Mononuclear cell (primary cell): ENCODE measurements at regions not wholly inside any gene's neighbourhood (a gene's known extent, or its start where the extent isn't known, plus 50 kb on each side); places are given as distances from the start of the nearest gene placed in this dataset.

ENCODE experiments used
- H3K27me3 ChIP-seq: 2 replicates; pipeline ENCODE4 v1.6.0; 2011; ENCODE audit warnings: low read length, control low read depth; ENCODE audit not compliant: insufficient read depth
- H3K4me1 ChIP-seq: 2 replicates; pipeline ENCODE4 v1.5.1; 2011; ENCODE audit warnings: mild to moderate bottlenecking, low read length, control low read depth; ENCODE audit not compliant: insufficient read depth
- H3K4me3 ChIP-seq: 2 replicates; pipeline ENCODE4 v1.5.1; 2011; ENCODE audit warnings: mild to moderate bottlenecking, low read length, moderate library complexity
- H3K9me3 ChIP-seq: 2 replicates; pipeline ENCODE4 v1.5.1; 2011; ENCODE audit warnings: low read depth, mild to moderate bottlenecking, control low read depth, low read length

- Histone ChIP-seq H3K9me3 (no peaks in the 10 kb centered on the region), H3K4me1 (peaks cover 72% of the 10 kb centered on the region), H3K4me3 (no peak overlapping the region), H3K27me3 (no peaks in the 10 kb centered on the region)
Observed at GRCh38 chr6:14727494-14728395, 518.1 kb upstream of the JARID2 start.

DNA sequence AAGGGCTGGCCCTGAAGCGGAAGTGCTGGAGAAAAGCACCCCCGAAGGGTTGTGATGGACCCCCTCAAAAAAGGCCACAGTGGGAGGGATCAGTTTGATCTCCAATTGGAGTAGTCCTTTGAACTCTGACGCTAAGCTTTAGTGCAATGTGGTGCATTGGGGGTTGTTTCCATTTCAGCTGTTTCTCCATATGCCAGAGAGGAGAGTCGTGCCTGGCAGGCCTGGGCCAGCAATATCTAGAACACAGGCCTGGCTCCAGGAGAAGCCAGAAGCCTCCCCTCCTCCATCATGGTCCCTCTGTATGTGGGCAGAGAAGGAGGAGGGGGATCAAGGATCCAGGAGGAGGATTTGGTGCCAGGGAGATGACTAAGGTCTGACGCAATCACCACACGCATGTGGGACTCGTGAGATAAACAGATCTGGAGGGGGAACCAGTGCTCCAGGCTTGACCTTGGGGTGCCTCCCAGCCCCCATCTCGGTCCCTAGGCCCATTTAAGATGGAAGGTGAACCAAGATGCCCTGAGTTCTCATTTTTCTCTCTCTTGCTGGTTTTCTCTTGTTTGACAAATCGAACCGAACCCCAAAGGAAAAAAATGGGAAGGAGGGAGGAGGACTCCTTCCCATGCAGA, 517.4 kb upstream of the JARID2 start:
- no peak overlapping the region for H3K4me3 ChIP-seq
- no peaks in the 10 kb centered on the region for H3K9me3 ChIP-seq
- peaks cover 72% of the 10 kb centered on the region for H3K4me1 ChIP-seq
- H3K27me3 ChIP-seq: no peaks in the 10 kb centered on the region

- no peaks in the 10 kb centered on the region for H3K27me3 ChIP-seq
- peaks cover 78% of the 10 kb centered on the region for H3K4me1 ChIP-seq
- no peaks in the 10 kb centered on the region for H3K9me3 ChIP-seq
- H3K4me3 ChIP-seq: no peak overlapping the region
Observed at GRCh38 chr6:14729129-14729871, 516.6 kb upstream of the JARID2 start.

DNA sequence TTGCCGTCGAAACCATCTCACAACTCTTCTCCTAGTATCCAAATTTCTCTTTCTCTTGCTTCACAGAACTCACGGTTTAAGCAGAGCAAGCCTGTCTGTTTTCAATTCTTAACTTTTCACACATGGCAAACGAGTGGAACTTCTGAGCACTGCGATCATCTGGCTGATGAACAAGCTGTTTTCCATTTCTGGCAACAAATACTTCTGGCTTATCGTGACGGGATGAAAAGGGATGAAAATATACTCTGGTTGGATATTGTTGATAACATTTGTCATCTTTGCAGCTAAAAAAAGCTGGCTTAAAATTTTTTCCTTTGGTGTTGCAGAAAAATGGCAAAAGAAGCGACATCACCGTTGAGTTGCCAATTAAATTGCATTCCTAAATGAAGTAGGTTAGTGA, 515.2 kb upstream of the JARID2 start:
- Histone ChIP-seq H3K27me3 (no peaks in the 10 kb centered on the region), H3K4me3 (no peak overlapping the region), H3K4me1 (peaks cover 91% of the 10 kb centered on the region)

GRCh38 chr6:14731611-14732010, 514.3 kb upstream of the JARID2 start:
- peaks cover 91% of the 10 kb centered on the region for H3K4me1 ChIP-seq
- H3K27me3 ChIP-seq: no peaks in the 10 kb centered on the region
- H3K4me3 ChIP-seq: no peak overlapping the region
- H3K9me3 ChIP-seq: no peaks in the 10 kb centered on the region

More for the DNA sequence above, 515.2 kb upstream of the JARID2 start:
- no peaks in the 10 kb centered on the region for H3K9me3 ChIP-seq

GRCh38 chr6:14732226-14732843, 513.5 kb upstream of the JARID2 start:
- peaks cover 88% of the 10 kb centered on the region for H3K4me1 ChIP-seq
- no peaks in the 10 kb centered on the region for H3K9me3 ChIP-seq
- H3K27me3 ChIP-seq: no peaks in the 10 kb centered on the region
- no peak overlapping the region for H3K4me3 ChIP-seq

GRCh38 chr6:14732844-14733757, 512.8 kb upstream of the JARID2 start:
- peaks cover 83% of the 10 kb centered on the region for H3K4me1 ChIP-seq
- H3K27me3 ChIP-seq: no peaks in the 10 kb centered on the region
- no peaks in the 10 kb centered on the region for H3K9me3 ChIP-seq
- H3K4me3 ChIP-seq: no peak overlapping the region

DNA sequence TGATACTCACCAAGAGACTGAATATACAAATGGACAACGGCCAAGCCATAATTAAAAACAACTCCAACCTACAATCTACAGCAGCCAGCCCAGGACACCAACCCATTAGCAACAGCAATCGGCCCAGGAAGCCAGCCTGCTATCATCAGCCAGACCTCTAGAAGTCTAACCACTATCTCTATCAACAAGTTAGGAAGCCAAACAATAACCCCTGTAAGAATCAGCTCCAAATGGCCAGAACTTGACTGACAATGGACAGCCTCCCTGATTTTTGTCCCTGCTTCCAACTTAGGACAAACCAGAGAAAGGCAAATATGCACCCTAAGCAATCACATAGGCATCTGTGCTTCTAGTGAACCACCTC, 511.8 kb upstream of the JARID2 start:
- Histone ChIP-seq H3K9me3 (no peaks in the 10 kb centered on the region), H3K4me1 (peaks cover 83% of the 10 kb centered on the region), H3K27me3 (no peaks in the 10 kb centered on the region), H3K4me3 (no peak overlapping the region)

DNA sequence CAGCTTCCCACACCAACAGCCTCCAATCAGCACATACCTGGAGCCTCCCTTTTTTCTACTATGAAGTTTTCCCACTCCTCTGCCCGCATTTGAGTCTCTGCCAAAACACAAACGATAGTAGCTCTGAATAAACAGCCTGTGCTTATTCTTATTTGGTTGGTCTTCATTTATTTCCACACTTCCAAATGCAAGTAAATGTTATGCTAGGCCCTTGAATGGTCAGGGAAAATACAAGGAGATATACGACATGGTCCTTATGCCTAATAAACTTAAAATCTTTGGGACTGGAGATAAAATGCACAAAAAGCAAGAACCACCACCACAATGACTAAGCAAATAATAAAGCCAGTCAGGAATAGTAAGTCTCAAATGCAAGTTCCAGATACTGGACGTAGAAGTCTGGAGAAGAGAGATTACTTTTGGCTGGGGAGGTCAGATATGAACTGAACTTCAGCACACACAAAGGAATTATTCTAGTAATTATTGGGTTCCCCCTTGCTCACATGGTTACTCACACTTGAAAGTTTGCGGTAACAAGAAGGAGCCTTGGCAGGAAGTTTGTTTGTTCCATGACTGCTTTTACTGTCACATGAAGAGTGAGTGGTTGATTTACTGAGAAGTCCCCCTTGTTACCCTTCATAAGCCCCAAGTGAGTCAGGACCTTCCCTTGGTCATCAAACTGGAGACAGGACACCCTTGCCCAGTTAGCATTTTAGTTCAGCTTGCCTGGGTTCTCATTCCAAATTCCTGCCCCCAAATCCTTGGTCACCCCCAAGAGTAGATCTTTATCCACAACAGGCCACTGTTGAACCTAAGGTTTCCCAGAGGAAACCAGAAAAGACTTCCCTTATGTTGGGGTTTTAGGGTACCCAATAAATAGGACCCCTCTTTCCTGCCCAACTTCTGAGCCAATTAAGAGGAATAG, 511.2 kb upstream of the JARID2 start:
- H3K27me3 ChIP-seq: no peaks in the 10 kb centered on the region
- H3K4me3 ChIP-seq: no peak overlapping the region
- H3K4me1 ChIP-seq: peaks cover 83% of the 10 kb centered on the region
- H3K9me3 ChIP-seq: no peaks in the 10 kb centered on the region

DNA sequence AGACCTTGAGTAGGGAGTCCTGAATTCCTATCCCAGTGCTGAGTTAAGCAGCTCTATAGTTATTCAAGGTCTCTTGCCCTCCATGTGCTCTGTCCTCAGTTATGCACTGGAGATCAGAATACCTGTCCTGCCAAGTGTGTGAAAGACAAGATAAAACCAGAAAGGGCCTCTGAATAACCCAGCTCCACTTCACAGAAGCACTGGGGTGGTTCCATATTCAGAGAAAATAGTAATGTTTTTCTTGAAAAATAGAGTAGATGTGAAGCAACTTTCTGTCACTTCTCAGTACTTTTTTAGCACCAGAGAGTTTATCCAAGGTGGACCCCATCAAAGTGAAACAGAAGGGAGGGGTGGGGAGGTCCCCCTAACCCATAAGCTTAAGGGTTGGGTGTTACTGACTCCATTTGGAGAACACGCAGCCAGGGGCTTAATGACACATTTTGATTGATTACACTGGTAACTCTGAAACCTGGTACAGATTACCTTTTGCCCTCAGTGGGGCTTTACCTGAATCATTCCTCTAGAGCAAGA, 509.8 kb upstream of the JARID2 start:
- H3K9me3 ChIP-seq: no peaks in the 10 kb centered on the region
- no peak overlapping the region for H3K4me3 ChIP-seq
- peaks cover 73% of the 10 kb centered on the region for H3K4me1 ChIP-seq
- no peaks in the 10 kb centered on the region for H3K27me3 ChIP-seq

DNA sequence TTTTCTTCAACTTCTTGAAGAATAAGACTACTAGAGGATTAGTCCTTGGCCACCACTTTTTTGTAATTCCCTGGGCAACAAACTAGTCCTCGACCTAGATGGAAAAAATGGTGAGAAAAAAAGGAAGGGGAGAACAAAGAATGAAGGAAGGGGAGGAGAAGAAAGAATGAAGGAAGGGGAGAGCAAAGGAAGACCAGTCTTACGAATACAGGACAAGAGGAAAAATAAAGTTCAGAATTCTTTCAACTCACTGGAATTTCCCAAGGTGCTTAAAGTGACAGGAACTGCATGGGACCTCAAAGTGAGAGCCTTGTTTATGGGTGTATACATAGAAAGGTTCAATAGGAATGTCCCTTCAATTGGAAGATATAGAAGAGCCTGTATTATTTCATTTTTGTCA, 509.3 kb upstream of the JARID2 start:
- peaks cover 68% of the 10 kb centered on the region for H3K4me1 ChIP-seq

GRCh38 chr6:14738497-14738896, 507.4 kb upstream of the JARID2 start:
- H3K27me3 ChIP-seq: no peaks in the 10 kb centered on the region
- H3K9me3 ChIP-seq: no peaks in the 10 kb centered on the region
- H3K4me1 ChIP-seq: peaks cover 72% of the 10 kb centered on the region
- no peak overlapping the region for H3K4me3 ChIP-seq

More for the DNA sequence above, 509.3 kb upstream of the JARID2 start:
- Histone ChIP-seq H3K4me3 (no peak overlapping the region), H3K9me3 (no peaks in the 10 kb centered on the region), H3K27me3 (no peaks in the 10 kb centered on the region)

DNA sequence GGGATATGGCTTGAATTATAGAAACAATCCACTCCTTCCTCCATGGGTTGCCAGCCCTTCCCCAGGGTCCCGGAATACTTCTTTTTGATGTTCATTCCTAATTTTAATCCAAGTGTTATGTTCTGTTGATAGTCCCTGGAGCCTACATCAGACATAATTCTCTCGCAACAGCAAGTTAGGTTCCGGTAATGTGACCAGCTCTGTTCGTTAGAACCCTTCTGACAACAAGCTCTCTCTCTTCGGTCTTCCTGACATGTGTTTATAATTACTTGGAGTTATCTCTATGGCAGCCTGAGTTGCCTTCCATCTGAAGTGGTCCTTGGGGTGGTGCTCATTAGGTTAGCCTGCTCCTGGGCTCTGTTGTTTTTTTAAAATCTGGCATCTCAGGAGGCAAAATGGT, 506.9 kb upstream of the JARID2 start:
- Histone ChIP-seq H3K9me3 (no peaks in the 10 kb centered on the region), H3K27me3 (no peaks in the 10 kb centered on the region), H3K4me1 (peaks cover 72% of the 10 kb centered on the region), H3K4me3 (no peak overlapping the region)
